ENCODE measurements at regions not wholly inside any gene's neighbourhood (a gene's known extent, or its start where the extent isn't known, plus 50 kb on each side); places are given as distances from the start of the nearest gene placed in this dataset.

GRCh38 chr2:37737507-37737906 lies 66.1 kb upstream of the CDC42EP3 start:
- ATAC-seq, result peak in 3 of 4 donors; percentile 27 to 49 (median 47)
- TF ChIP-seq CTCF (IDR thresholded peaks at IDR 0.05) (no peak), POLR2A (IDR thresholded peaks at IDR 0.05) (no peak)

DNA sequence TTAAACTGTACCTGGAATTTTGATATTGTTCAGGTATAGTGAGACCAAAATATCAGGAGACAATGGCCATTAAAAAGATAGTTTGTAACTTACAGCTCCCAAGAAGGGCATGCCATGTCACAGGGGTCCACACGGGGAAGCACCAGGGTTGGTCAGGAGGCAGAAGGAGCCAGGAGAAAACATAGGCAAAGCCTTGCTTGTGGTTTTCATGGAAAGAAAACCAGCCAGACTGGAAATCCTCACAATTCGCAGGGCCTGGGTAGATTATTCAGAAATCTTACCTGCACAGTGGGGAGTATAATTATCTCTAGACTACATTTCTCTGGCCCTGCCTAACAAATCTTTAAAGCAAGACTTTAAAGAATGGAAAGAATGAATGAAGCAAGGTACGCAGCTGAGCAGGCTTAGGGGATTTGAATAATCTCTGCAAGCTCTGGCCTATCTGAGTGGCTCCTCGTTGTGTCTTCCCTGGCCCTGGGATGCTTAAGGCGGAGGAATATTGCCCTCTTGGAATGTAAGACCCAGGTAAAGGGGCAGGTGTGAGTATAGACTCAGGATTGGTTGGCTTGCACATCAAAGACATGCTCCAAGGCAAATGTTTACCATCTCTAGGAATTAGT lies 66.9 kb upstream of the CDC42EP3 start:
- no peak for TF ChIP-seq CTCF (IDR thresholded peaks at IDR 0.05)
- no peak for TF ChIP-seq POLR2A (IDR thresholded peaks at IDR 0.05)
- no peaks in the 10 kb centered on the region for H3K27me3 ChIP-seq
- intact Hi-C loops (cut with DNase I), result no loop called here

More at GRCh38 chr2:37737507-37737906, 66.1 kb upstream of the CDC42EP3 start:
- H3K4me1 ChIP-seq, result peaks cover 0 to 24% (median 8%) of the 10 kb centered on the region in 12 donors
- intact Hi-C loops (cut with DNase I), result no loop called here
- H3K4me3 ChIP-seq, result peak overlapping the region in 1 of 12 donors; percentile 8
- no peaks in the 10 kb centered on the region for H3K9me3 ChIP-seq
- no peaks in the 10 kb centered on the region for H3K36me3 ChIP-seq
- H3K27ac ChIP-seq, result peak overlapping the region in 8 of 12 donors; percentile 1 to 76 (median 66)
- no peaks in the 10 kb centered on the region for H3K27me3 ChIP-seq
- DNase-seq, result no peak

DNA sequence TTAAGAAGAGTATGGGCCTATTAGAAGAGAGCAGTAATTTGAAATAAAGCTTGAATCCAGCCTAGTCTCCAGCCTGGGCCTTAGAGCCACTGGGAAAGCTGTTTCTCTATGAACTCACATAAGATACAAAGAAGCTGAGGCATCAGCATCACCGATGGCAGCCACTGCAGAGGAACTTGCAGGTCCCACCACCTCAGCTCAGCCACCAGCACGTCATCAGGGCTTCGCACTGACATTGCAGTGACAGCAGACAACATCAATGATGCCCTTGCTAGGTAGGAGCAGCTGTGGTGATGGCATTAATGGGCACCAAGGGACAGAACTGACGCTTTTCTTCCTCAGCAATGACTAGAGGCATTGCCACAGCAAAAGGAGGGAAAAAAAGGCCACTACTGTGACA lies 67.7 kb upstream of the CDC42EP3 start:
- WGBS, 4 donors, result 92 to 99% (median 97%) methylated on average over 4 of the region's 4 CpGs
- Histone ChIP-seq H3K4me3 (no peak overlapping the region), H3K27ac (no peak overlapping the region), H3K9me3 (no peaks in the 10 kb centered on the region), H3K36me3 (no peaks in the 10 kb centered on the region), H3K4me1 (peaks cover 0 to 20% (median 4%) of the 10 kb centered on the region in 12 donors), H3K27me3 (no peaks in the 10 kb centered on the region)
- no peak for DNase-seq
- intact Hi-C loops (cut with DNase I), result no loop called here
- no peak for ATAC-seq
- TF ChIP-seq POLR2A (IDR thresholded peaks at IDR 0.05) (no peak), CTCF (IDR thresholded peaks at IDR 0.05) (no peak)

More for the DNA sequence above, 66.9 kb upstream of the CDC42EP3 start:
- ATAC-seq, result no peak
- H3K9me3 ChIP-seq, result no peaks in the 10 kb centered on the region
- H3K4me1 ChIP-seq, result peaks cover 0 to 24% (median 8%) of the 10 kb centered on the region in 12 donors
- no peak overlapping the region for H3K4me3 ChIP-seq
- H3K27ac ChIP-seq, result peak overlapping the region in 1 of 12 donors; percentile 64
- DNase-seq, result no peak
- no peaks in the 10 kb centered on the region for H3K36me3 ChIP-seq
- 86 to 94% (median 90%) methylated on average over 5 of the region's 5 CpGs for WGBS, 4 donors

GRCh38 chr2:37740164-37740739 lies 68.8 kb upstream of the CDC42EP3 start:
- Histone ChIP-seq H3K9me3 (no peaks in the 10 kb centered on the region), H3K27me3 (no peaks in the 10 kb centered on the region), H3K4me3 (no peak overlapping the region), H3K4me1 (peaks cover 0 to 15% (median 0%) of the 10 kb centered on the region in 12 donors), H3K36me3 (no peaks in the 10 kb centered on the region), H3K27ac (no peak overlapping the region)
- no peak for TF ChIP-seq POLR2A (IDR thresholded peaks at IDR 0.05)
- no peak for TF ChIP-seq CTCF (IDR thresholded peaks at IDR 0.05)
- 82 to 90% (median 88%) methylated on average over 3 of the region's 3 CpGs for WGBS, 4 donors
- DNase-seq, result no peak
- no peak for ATAC-seq
- intact Hi-C loops (cut with DNase I), result no loop called here
